ENCODE measurements at regions not wholly inside any gene's neighbourhood (a gene's known extent, or its start where the extent isn't known, plus 50 kb on each side); places are given as distances from the start of the nearest gene placed in this dataset.
"Not testable (repeated sequence)": the region's sequence is repeated elsewhere in the genome, so short reads cannot be mapped to it uniquely, and the experiment has no call there.

DNA sequence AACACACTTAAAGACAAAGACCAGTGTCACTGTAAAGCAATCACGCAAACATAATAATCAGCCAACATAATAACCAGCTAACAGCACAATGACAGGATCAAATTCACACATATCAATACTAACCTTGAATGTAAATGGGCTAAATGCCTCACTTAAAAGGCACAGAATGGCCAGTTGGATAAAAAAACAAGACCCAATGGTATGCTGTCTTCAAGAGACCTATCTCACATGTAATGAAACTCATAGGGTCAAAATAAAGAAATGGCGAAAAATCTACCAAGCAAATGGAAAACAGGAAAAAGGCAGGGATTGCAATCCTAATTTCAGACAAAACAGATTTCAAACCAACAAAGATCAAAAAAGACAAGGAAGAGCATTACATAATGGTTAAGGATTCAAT is 78.2 kb upstream of the RAB12 start:
- TF ChIP-seq, protein P1, sequence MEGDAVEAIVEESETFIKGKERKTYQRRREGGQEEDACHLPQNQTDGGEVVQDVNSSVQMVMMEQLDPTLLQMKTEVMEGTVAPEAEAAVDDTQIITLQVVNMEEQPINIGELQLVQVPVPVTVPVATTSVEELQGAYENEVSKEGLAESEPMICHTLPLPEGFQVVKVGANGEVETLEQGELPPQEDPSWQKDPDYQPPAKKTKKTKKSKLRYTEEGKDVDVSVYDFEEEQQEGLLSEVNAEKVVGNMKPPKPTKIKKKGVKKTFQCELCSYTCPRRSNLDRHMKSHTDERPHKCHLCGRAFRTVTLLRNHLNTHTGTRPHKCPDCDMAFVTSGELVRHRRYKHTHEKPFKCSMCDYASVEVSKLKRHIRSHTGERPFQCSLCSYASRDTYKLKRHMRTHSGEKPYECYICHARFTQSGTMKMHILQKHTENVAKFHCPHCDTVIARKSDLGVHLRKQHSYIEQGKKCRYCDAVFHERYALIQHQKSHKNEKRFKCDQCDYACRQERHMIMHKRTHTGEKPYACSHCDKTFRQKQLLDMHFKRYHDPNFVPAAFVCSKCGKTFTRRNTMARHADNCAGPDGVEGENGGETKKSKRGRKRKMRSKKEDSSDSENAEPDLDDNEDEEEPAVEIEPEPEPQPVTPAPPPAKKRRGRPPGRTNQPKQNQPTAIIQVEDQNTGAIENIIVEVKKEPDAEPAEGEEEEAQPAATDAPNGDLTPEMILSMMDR (conservative IDR thresholded peaks at IDR 0.05; ENCODE audit: low read depth, low read length): not testable (repeated sequence)
- TF ChIP-seq BHLHE40 (IDR thresholded peaks at IDR 0.05; ENCODE audit: low read depth, low read length); SMC3 (IDR thresholded peaks at IDR 0.05; ENCODE audit: low read depth, low read length); MXI1 (IDR thresholded peaks at IDR 0.05; ENCODE audit: borderline replicate concordance, low read depth, low read length); RFX5 (IDR thresholded peaks at IDR 0.05; ENCODE audit: low read depth, low read length); MAFK (IDR thresholded peaks at IDR 0.05; ENCODE audit: low read depth, low read length); POLR2A (IDR thresholded peaks at IDR 0.05; ENCODE audit: low read depth, low read length); RCOR1 (IDR thresholded peaks at IDR 0.05; ENCODE audit: insufficient replicate concordance, low read length); NFE2L2 (IDR thresholded peaks at IDR 0.05; ENCODE audit: low read depth, low read length): not testable (repeated sequence)
- TF ChIP-seq, protein P2, sequence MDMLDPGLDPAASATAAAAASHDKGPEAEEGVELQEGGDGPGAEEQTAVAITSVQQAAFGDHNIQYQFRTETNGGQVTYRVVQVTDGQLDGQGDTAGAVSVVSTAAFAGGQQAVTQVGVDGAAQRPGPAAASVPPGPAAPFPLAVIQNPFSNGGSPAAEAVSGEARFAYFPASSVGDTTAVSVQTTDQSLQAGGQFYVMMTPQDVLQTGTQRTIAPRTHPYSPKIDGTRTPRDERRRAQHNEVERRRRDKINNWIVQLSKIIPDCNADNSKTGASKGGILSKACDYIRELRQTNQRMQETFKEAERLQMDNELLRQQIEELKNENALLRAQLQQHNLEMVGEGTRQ (IDR thresholded peaks at IDR 0.05; ENCODE audit: low read depth, low read length): not testable (repeated sequence)
